ENCODE measurements at regions not wholly inside any gene's neighbourhood (a gene's known extent, or its start where the extent isn't known, plus 50 kb on each side); places are given as distances from the start of the nearest gene placed in this dataset.

DNA sequence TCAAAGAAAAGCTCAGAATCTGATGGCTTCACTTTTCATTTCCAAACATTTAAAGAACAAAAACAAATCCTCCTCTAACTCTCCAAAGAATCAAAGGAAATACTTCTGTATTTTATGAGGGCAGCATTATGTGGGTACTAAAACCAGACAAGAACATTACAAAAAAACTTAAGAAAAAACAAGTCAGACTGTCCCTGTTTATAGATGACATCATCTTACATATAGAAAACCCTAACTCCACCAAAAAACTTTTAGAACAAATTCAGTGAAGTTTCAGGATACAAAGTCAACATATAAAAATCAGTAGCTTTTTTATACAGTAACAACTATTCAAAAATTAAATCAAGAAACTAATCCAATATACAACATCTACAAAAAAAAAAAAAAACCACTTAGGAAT lies 136.2 kb downstream of the PJA2 start:
- no peak for TF ChIP-seq POLR2A (IDR thresholded peaks at IDR 0.05; ENCODE audit: extremely low read depth, insufficient read length)
- TF ChIP-seq, protein P1, sequence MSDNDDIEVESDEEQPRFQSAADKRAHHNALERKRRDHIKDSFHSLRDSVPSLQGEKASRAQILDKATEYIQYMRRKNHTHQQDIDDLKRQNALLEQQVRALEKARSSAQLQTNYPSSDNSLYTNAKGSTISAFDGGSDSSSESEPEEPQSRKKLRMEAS (IDR thresholded peaks at IDR 0.05; ENCODE audit: low read depth, low read length) = no peak

All from NB4 (cell line).